ENCODE measurements at regions not wholly inside any gene's neighbourhood (a gene's known extent, or its start where the extent isn't known, plus 50 kb on each side); places are given as distances from the start of the nearest gene placed in this dataset.

DNA sequence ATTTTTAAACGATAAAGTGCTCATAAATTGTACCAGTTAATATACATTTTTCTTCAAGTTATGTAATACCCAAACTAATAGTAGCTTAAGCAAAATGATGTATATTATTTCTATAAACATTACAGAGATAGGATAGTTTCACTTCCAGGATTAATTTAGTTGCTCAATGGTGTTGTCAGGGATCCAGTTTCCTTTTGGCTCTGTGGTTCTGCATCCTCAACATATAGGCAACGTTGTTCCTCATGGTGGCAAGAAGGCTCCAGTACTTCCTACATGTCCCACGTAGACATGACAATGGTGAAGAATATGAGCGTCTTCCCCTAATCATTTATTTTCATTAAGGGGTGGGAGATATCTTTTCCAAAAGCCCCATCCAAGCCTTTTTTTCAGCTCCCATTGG lies 60.7 kb upstream of the DCD start:
- no peak for DNase-seq

DNA sequence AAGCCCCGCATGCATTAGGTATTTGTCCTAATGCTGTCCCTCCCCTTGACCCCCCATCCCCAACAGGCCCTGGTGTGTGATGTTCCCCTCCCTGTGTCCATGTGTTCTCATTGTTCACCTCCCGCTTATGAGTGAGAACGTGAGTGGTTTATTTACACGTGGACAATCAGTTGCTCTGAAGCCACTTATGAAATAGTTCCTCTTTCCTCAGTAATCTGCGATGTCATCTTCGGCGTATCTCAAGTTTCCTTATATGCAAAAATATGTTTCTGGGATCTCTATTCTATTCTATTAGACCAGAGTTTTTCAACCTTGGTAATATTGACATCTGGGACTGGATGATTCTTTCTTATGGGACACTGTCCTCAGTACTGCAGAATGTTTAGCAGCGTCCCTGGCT lies 56.0 kb upstream of the DCD start:
- no peak for DNase-seq

DNA sequence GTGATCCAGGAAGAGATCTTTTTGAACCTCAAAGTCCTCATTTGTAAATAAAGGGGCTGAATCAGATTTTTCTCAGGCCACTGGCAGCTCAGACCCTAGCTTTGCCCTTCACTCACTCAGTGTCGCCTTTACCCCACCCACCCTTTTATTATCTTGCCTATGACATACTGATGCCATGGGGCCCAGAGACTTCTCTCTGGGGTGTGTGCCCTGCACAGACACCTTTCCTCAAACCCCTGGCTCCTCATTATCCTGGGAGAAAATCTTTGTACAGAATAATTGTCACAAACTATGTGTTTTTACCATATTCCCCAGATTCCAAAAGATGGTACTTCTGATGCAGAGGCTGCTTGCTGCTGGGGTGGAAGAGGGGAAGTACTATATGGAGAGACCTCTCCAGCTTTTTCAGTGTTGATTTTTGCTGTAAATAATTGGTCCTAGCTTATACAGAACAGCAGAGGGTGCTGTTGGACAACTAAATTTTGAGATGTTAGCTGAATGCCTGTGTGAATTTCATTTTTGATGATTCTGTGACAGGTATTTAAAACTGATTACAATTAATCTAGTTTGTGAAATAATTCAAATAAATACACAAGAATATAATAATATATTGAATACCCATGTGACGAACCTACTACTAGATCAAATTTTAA lies 53.9 kb upstream of the DCD start:
- peak; percentile 20 for DNase-seq

GRCh38 chr12:54700849-54701248 lies 52.7 kb upstream of the DCD start:
- DNase-seq = no peak

- DNase-seq = no peak
Observed at GRCh38 chr12:54700301-54700700, 52.1 kb upstream of the DCD start.

Measured in NCI-H2107 (cell line).